Trophoblast cell (in vitro differentiated cells and primary cell): ENCODE measurements at regions not wholly inside any gene's neighbourhood (a gene's known extent, or its start where the extent isn't known, plus 50 kb on each side); places are given as distances from the start of the nearest gene placed in this dataset.

Source experiments
- DNase-seq, 2 donors: peaks; one replicate each; pipeline ENCODE4 v3.0.0-alpha.2; 2016
- H2AFZ ChIP-seq: 2 replicates; pipeline ENCODE4 v1.6.1; 2013; ENCODE audit warnings: low read length, moderate library complexity, mild to moderate bottlenecking; ENCODE audit not compliant: insufficient read depth, poor library complexity
- H2AK5ac ChIP-seq: 2 replicates; pipeline ENCODE4 v1.6.1; 2013; ENCODE audit warnings: mild to moderate bottlenecking, low read length
- H2BK120ac ChIP-seq: 2 replicates; pipeline ENCODE4 v1.6.1; 2013; ENCODE audit warnings: low read length, mild to moderate bottlenecking, moderate library complexity; ENCODE audit not compliant: insufficient read depth, poor library complexity
- H2BK12ac ChIP-seq: 2 replicates; pipeline ENCODE4 v1.6.1; 2013; ENCODE audit warnings: mild to moderate bottlenecking, low read length, moderate library complexity
- H2BK5ac ChIP-seq: 2 replicates; pipeline ENCODE4 v1.6.1; 2013; ENCODE audit warnings: low read length, low read depth, moderate library complexity, mild to moderate bottlenecking; ENCODE audit not compliant: poor library complexity
- H3K14ac ChIP-seq: 2 replicates; pipeline ENCODE4 v1.6.1; 2013; ENCODE audit warnings: mild to moderate bottlenecking, low read length
- H3K18ac ChIP-seq: 2 replicates; pipeline ENCODE4 v1.6.1; 2013; ENCODE audit warnings: mild to moderate bottlenecking, low read length
- H3K23ac ChIP-seq: 2 replicates; pipeline ENCODE4 v1.6.1; 2013; ENCODE audit warnings: low read length
- H3K27ac ChIP-seq: 2 replicates; pipeline ENCODE4 v1.5.1; 2013; ENCODE audit warnings: low read depth, mild to moderate bottlenecking, inconsistent platforms, low read length, moderate library complexity
- H3K27me3 ChIP-seq: 2 replicates; pipeline ENCODE4 v1.6.1; 2013; ENCODE audit warnings: inconsistent platforms, mild to moderate bottlenecking, low read length, moderate library complexity; ENCODE audit not compliant: insufficient read depth
- H3K36me3 ChIP-seq, 2 experiments: 1 replicate in 1 of 2; 2 replicates in 1 of 2; pipeline ENCODE4 v1.6.1; 2013; ENCODE audit warnings: low read length in 2 of 2, mild to moderate bottlenecking in 2 of 2, moderate library complexity in 1 of 2; ENCODE audit not compliant: insufficient read depth in 2 of 2, control insufficient read depth in 1 of 2
- H3K4ac ChIP-seq: 2 replicates; pipeline ENCODE4 v1.6.1; 2013; ENCODE audit warnings: low read depth, mild to moderate bottlenecking, low read length, moderate library complexity
- H3K4me1 ChIP-seq, 2 experiments: 1 replicate in 1 of 2; 2 replicates in 1 of 2; pipeline ENCODE4 v1.6.1; 2013; ENCODE audit warnings: low read length in 2 of 2, mild to moderate bottlenecking in 2 of 2, moderate library complexity in 1 of 2; ENCODE audit not compliant: insufficient read depth in 2 of 2, control insufficient read depth in 1 of 2
- H3K4me2 ChIP-seq: 2 replicates; pipeline ENCODE4 v1.6.1; 2013; ENCODE audit warnings: inconsistent platforms, mild to moderate bottlenecking, low read length, moderate library complexity
- H3K4me3 ChIP-seq: 2 replicates; pipeline ENCODE4 v1.5.1; 2013; ENCODE audit warnings: mild to moderate bottlenecking, low read depth, low read length, inconsistent platforms
- H3K79me1 ChIP-seq: one replicate; pipeline ENCODE4 v1.6.1; 2013; ENCODE audit warnings: low read length
- H3K79me2 ChIP-seq: 2 replicates; pipeline ENCODE4 v1.6.1; 2013; ENCODE audit warnings: low read length, mild to moderate bottlenecking; ENCODE audit not compliant: control insufficient read depth, insufficient read depth, poor library complexity
- H3K9ac ChIP-seq: 2 replicates; pipeline ENCODE4 v1.6.1; 2013; ENCODE audit warnings: mild to moderate bottlenecking, low read length
- H3K9me3 ChIP-seq: 2 replicates; pipeline ENCODE4 v1.6.1; 2013; ENCODE audit warnings: low read depth, mild to moderate bottlenecking, control low read depth, inconsistent platforms, low read length; ENCODE audit not compliant: insufficient read depth
- H4K12ac ChIP-seq: 2 replicates; pipeline ENCODE4 v1.6.1; 2013; ENCODE audit warnings: low read depth, mild to moderate bottlenecking, low read length, moderate library complexity
- H4K8ac ChIP-seq: 2 replicates; pipeline ENCODE4 v1.6.1; 2013; ENCODE audit warnings: low read depth, mild to moderate bottlenecking, low read length, moderate library complexity
- H4K91ac ChIP-seq: one replicate; pipeline ENCODE4 v1.6.1; 2013; ENCODE audit warnings: low read depth, mild to moderate bottlenecking, low read length, moderate library complexity
- WGBS: extraction: QIAGEN DNeasy Blood & Tissue Kit; methylation state at CpG from one replicate; pipeline ENCODE4 v1.1.7; 2013; ENCODE audit warnings: missing lambda C conversion rate; ENCODE audit not compliant: insufficient read length, insufficient coverage; ENCODE audit errors: extremely low coverage; 5-methylcytosine and 5-hydroxymethylcytosine counted together

DNA sequence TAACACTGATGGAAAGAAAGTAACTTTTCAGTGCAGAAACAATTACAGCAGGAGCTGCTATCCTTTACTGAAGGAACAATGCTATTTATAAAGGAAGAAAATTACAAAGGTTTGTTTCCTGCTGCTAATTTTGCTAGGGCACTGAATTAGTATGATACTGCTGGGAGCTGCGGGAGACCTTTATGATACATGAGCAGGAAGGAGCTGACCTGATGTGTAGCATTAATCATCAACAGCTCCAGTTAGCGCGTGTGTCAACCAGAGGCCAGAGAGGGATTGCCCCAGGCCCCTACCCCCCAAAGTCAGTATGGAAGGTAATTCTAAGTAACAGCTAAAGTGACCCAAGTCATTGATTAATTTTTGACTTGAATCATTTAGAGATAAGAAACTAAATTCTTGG lies 728.9 kb downstream of the PCDH18 start:
- no peak for DNase-seq
- Histone ChIP-seq H2BK5ac (no peak overlapping the region), H2BK120ac (no peak overlapping the region), H3K18ac (no peak overlapping the region), H2AK5ac (no peak overlapping the region), H3K4me2 (no peak overlapping the region), H3K4me3 (no peak overlapping the region), H3K36me3 (no peaks in the 10 kb centered on the region), H4K12ac (no peak overlapping the region), H4K8ac (no peak overlapping the region), H3K4ac (no peak overlapping the region), H3K9me3 (peaks cover 3% of the 10 kb centered on the region), H2BK12ac (no peak overlapping the region), H3K4me1 (no peaks in the 10 kb centered on the region), H3K79me2 (no peaks in the 10 kb centered on the region), H3K9ac (no peak overlapping the region), H4K91ac (no peak overlapping the region), H3K23ac (no peak overlapping the region), H3K27me3 (no peaks in the 10 kb centered on the region), H3K79me1 (no peaks in the 10 kb centered on the region), H2AFZ (no peak overlapping the region), H3K27ac (no peak overlapping the region), H3K14ac (no peak overlapping the region)
- no CpG with 5 or more reads among the region's 3 CpGs for WGBS

GRCh38 chr4:136800248-136800647 lies 732.0 kb downstream of the PCDH18 start:
- Histone ChIP-seq H3K27me3 (no peaks in the 10 kb centered on the region), H4K12ac (no peak overlapping the region), H2BK120ac (no peak overlapping the region), H3K4ac (no peak overlapping the region), H2BK12ac (no peak overlapping the region), H4K91ac (no peak overlapping the region), H3K9me3 (peaks cover 3% of the 10 kb centered on the region), H3K14ac (no peak overlapping the region), H2AFZ (no peak overlapping the region), H3K36me3 (no peaks in the 10 kb centered on the region), H3K23ac (no peak overlapping the region), H3K79me2 (no peaks in the 10 kb centered on the region), H3K18ac (no peak overlapping the region), H3K4me3 (no peak overlapping the region), H2BK5ac (no peak overlapping the region), H3K79me1 (no peaks in the 10 kb centered on the region), H3K4me2 (no peak overlapping the region), H3K4me1 (no peaks in the 10 kb centered on the region), H3K27ac (no peak overlapping the region), H4K8ac (no peak overlapping the region), H3K9ac (no peak overlapping the region), H2AK5ac (no peak overlapping the region)
- DNase-seq: no peak
- WGBS: no CpG with 5 or more reads among the region's 3 CpGs

DNA sequence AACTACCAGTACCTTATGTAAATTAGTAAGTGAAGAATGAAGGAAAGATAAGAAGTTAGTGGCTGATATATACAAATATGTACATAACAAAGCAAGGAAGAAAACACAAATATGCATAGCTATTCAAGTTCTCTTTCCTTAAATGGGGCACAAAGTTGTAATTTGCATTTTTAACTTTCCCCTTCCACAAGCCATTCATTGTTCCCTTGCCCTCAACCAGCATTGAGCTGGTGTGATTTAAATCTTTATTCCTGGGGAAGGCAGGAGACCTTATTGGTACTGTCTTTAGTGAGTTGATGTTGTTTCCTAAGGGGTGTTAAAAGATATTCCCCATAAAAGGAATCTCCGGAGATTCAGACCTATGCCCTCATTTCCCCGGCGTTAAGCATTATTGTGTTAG lies 735.3 kb downstream of the PCDH18 start:
- no peaks in the 10 kb centered on the region for H3K79me1 ChIP-seq
- H3K4ac ChIP-seq: no peak overlapping the region
- H2BK12ac ChIP-seq: no peak overlapping the region
- H4K8ac ChIP-seq: no peak overlapping the region
- no peak overlapping the region for H2AK5ac ChIP-seq
- no peak overlapping the region for H3K4me3 ChIP-seq
- H3K36me3 ChIP-seq: no peaks in the 10 kb centered on the region
- DNase-seq: no peak
- H3K18ac ChIP-seq: no peak overlapping the region
- no peak overlapping the region for H3K4me2 ChIP-seq
- no peak overlapping the region for H2BK120ac ChIP-seq
- H2AFZ ChIP-seq: no peak overlapping the region
- WGBS: no CpG with 5 or more reads among the region's 3 CpGs
- H3K27me3 ChIP-seq: no peaks in the 10 kb centered on the region
- H3K27ac ChIP-seq: no peak overlapping the region
- H3K23ac ChIP-seq: no peak overlapping the region
- H3K4me1 ChIP-seq: no peaks in the 10 kb centered on the region
- H3K9me3 ChIP-seq: no peaks in the 10 kb centered on the region
- no peak overlapping the region for H2BK5ac ChIP-seq
- no peak overlapping the region for H4K12ac ChIP-seq
- H4K91ac ChIP-seq: no peak overlapping the region
- H3K9ac ChIP-seq: no peak overlapping the region
- no peaks in the 10 kb centered on the region for H3K79me2 ChIP-seq
- no peak overlapping the region for H3K14ac ChIP-seq

DNA sequence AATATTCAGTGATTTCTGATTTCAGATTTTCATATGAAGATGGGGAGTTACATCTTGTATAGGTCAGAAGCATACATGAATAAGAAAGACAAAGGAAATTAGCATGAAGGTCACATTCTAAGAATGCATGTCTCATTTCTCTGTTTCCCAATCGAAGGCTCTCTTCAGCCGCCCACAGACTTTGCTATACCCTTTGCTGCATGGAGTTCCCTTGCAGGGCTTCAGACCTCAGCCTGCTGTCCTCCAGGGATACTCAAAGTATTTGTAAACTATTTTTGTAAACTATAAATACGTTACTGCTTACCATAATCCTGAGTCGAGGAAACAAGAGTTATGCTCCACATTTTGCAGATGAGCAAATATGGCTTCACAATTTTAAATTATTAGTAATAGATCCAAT lies 738.4 kb downstream of the PCDH18 start:
- H4K8ac ChIP-seq: no peak overlapping the region
- no peak overlapping the region for H3K27ac ChIP-seq
- H4K12ac ChIP-seq: no peak overlapping the region
- no peaks in the 10 kb centered on the region for H3K79me2 ChIP-seq
- WGBS: no CpG with 5 or more reads among the region's 4 CpGs
- H3K36me3 ChIP-seq: no peaks in the 10 kb centered on the region
- H3K18ac ChIP-seq: no peak overlapping the region
- no peak overlapping the region for H2BK5ac ChIP-seq
- no peak overlapping the region for H4K91ac ChIP-seq
- no peaks in the 10 kb centered on the region for H3K4me1 ChIP-seq
- H2BK120ac ChIP-seq: no peak overlapping the region
- H3K14ac ChIP-seq: no peak overlapping the region
- no peak overlapping the region for H2AK5ac ChIP-seq
- no peak overlapping the region for H3K9ac ChIP-seq
- H2AFZ ChIP-seq: no peak overlapping the region
- H3K4me3 ChIP-seq: no peak overlapping the region
- no peaks in the 10 kb centered on the region for H3K79me1 ChIP-seq
- H3K4ac ChIP-seq: no peak overlapping the region
- H3K27me3 ChIP-seq: no peaks in the 10 kb centered on the region
- H2BK12ac ChIP-seq: no peak overlapping the region
- no peak for DNase-seq
- H3K4me2 ChIP-seq: no peak overlapping the region
- H3K23ac ChIP-seq: no peak overlapping the region
- H3K9me3 ChIP-seq: no peaks in the 10 kb centered on the region
